K562 (cell line): ENCODE measurements at regions not wholly inside any gene's neighbourhood (a gene's known extent, or its start where the extent isn't known, plus 50 kb on each side); places are given as distances from the start of the nearest gene placed in this dataset.

Experiments
- ERF ChIP-seq: fragments of 450-650 bp; formaldehyde crosslinking; IDR thresholded peaks from 2 replicates; pipeline ENCODE4 v1.4.0; 2020; ENCODE audit warnings: mild to moderate bottlenecking, mixed read lengths
- ESRRA ChIP-seq: fragments of 450-650 bp; IDR thresholded peaks from 2 replicates; pipeline ENCODE4 v1.6.1; 2014; ENCODE audit warnings: low read depth, mild to moderate bottlenecking, moderate library complexity, borderline replicate concordance
- MEF2A ChIP-seq: IDR thresholded peaks from 2 replicates; pipeline ENCODE4 v1.6.1; 2011; ENCODE audit warnings: low read depth, mild to moderate bottlenecking, low read length, moderate library complexity; ENCODE audit not compliant: control insufficient read depth
- POLR2A ChIP-seq: fragments of 450-650 bp; conservative IDR thresholded peaks from 2 replicates; pipeline ENCODE4 v1.6.1; 2016
- TAF7 ChIP-seq: fragments of 450-650 bp; IDR thresholded peaks from 2 replicates; pipeline ENCODE4 v1.6.1; 2016; ENCODE audit warnings: missing genetic modification characterization, missing compliant biosample characterization
- ZNF217 ChIP-seq: sonication (generic); formaldehyde crosslinking; IDR thresholded peaks from 2 replicates; pipeline ENCODE4 v1.8.0; 2022; ENCODE audit warnings: mild to moderate bottlenecking, missing genetic modification reagents
- TF ChIP-seq, protein P1 (sequence below), 3 experiments: IDR thresholded peaks in 2 of 3; conservative IDR thresholded peaks in 1 of 3; 2 replicates each; pipeline ENCODE4 v1.5.1; 2011 to 2012; ENCODE audit warnings: low read length in 3 of 3, mild to moderate bottlenecking in 3 of 3, control low read depth in 2 of 3, improper control_type of control experiment in 1 of 3, inconsistent platforms in 1 of 3, low read depth in 1 of 3, mixed read lengths in 1 of 3, moderate library complexity in 1 of 3; ENCODE audit not compliant: insufficient read depth in 2 of 3
- TF ChIP-seq, protein P2 (sequence below): sonication (generic); formaldehyde crosslinking; IDR thresholded peaks from 2 replicates; pipeline ENCODE4 v1.8.1; 2022; ENCODE audit warnings: missing genetic modification reagents

DNA sequence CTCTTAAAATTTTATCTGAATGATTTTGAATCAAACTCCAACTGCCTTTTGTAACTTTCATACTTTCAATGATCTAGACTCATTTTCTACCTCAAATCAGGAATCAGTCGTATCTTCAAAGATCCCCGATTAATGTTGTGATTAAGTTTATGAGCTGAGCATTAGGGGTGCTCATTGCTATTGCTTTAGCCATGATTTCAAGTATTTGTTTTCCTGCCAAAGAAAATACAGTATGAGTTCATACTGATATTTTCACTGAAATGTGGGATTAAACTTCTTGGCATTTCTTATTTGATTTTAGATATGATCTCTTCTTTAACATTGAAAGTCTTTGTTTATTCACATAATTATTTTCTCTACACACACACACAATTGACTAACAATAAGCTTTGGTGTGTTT lies 785.6 kb downstream of the NTRK3 start:
- TF ChIP-seq, protein P1, sequence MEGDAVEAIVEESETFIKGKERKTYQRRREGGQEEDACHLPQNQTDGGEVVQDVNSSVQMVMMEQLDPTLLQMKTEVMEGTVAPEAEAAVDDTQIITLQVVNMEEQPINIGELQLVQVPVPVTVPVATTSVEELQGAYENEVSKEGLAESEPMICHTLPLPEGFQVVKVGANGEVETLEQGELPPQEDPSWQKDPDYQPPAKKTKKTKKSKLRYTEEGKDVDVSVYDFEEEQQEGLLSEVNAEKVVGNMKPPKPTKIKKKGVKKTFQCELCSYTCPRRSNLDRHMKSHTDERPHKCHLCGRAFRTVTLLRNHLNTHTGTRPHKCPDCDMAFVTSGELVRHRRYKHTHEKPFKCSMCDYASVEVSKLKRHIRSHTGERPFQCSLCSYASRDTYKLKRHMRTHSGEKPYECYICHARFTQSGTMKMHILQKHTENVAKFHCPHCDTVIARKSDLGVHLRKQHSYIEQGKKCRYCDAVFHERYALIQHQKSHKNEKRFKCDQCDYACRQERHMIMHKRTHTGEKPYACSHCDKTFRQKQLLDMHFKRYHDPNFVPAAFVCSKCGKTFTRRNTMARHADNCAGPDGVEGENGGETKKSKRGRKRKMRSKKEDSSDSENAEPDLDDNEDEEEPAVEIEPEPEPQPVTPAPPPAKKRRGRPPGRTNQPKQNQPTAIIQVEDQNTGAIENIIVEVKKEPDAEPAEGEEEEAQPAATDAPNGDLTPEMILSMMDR (IDR thresholded peaks at IDR 0.05 in 2 of 3, conservative IDR thresholded peaks at IDR 0.05 in 1 of 3; ENCODE audit: insufficient read depth in 2 of 3, low read depth in 1 of 3, low read length in 3 of 3), result no peak
- TF ChIP-seq TAF7 (tag) (no peak), MEF2A (no peak), ERF (CRISPR knock-in tag) (no peak), ESRRA (no peak), ZNF217 (CRISPR knock-in tag) (no peak), POLR2A (no peak)
- TF ChIP-seq, protein P2, sequence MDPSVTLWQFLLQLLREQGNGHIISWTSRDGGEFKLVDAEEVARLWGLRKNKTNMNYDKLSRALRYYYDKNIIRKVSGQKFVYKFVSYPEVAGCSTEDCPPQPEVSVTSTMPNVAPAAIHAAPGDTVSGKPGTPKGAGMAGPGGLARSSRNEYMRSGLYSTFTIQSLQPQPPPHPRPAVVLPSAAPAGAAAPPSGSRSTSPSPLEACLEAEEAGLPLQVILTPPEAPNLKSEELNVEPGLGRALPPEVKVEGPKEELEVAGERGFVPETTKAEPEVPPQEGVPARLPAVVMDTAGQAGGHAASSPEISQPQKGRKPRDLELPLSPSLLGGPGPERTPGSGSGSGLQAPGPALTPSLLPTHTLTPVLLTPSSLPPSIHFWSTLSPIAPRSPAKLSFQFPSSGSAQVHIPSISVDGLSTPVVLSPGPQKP (CRISPR knock-in tag), result no peak
